ENCODE measurements at regions not wholly inside any gene's neighbourhood (a gene's known extent, or its start where the extent isn't known, plus 50 kb on each side); places are given as distances from the start of the nearest gene placed in this dataset.
"Not testable (repeated sequence)": the region's sequence is repeated elsewhere in the genome, so short reads cannot be mapped to it uniquely, and the experiment has no call there.

DNA sequence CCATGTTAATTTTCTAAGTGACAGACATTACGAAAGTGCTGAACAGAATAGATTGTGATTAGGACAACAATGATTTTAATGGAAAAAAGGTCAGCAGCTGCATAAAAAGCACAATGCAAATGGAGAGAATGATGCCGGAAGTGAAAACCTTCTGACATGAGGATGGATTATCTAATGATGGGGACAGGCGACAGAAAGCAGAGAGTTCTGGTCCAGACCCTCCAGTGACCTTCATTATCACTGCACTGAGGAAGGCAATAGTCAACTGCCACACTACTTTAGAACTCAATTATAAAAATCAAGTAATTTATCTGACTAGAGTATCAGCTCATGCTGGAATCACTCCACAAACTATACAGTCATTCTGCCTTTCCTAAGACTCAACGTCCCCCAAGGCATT, 746.1 kb upstream of the EPHA5 start:
- TF ChIP-seq, protein P1, sequence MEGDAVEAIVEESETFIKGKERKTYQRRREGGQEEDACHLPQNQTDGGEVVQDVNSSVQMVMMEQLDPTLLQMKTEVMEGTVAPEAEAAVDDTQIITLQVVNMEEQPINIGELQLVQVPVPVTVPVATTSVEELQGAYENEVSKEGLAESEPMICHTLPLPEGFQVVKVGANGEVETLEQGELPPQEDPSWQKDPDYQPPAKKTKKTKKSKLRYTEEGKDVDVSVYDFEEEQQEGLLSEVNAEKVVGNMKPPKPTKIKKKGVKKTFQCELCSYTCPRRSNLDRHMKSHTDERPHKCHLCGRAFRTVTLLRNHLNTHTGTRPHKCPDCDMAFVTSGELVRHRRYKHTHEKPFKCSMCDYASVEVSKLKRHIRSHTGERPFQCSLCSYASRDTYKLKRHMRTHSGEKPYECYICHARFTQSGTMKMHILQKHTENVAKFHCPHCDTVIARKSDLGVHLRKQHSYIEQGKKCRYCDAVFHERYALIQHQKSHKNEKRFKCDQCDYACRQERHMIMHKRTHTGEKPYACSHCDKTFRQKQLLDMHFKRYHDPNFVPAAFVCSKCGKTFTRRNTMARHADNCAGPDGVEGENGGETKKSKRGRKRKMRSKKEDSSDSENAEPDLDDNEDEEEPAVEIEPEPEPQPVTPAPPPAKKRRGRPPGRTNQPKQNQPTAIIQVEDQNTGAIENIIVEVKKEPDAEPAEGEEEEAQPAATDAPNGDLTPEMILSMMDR (IDR thresholded peaks at IDR 0.05; ENCODE audit: borderline replicate concordance, insufficient read depth, low read depth, low read length): no peak
- no peak overlapping the region for H3K4me3 ChIP-seq (ENCODE audit: low read depth, low read length)

DNA sequence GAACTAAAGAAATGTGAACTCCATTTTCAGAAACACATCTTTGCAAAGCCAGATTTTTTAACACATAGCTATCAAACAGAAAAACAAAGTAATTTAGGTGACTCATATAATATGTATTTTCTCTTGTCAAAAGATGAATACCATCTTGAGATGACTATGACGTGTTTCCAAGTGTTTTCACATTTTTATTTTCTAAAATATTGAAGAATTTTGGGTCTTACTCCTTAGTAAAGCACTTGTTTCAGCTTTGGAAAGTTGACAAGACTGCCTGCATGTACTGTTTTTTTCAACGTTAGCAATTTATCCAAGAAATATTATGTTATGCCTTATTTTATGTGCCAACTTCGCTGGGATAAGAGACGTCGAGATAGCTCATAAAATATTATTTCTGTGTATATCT, 733.9 kb upstream of the EPHA5 start:
- H3K4me3 ChIP-seq (ENCODE audit: low read depth, low read length): no peak overlapping the region
- TF ChIP-seq, protein P1 (IDR thresholded peaks at IDR 0.05; ENCODE audit: borderline replicate concordance, insufficient read depth, low read depth, low read length): no peak

- H3K4me3 ChIP-seq (ENCODE audit: low read depth, low read length): no peak overlapping the region
- TF ChIP-seq, protein P1 (IDR thresholded peaks at IDR 0.05; ENCODE audit: borderline replicate concordance, insufficient read depth, low read depth, low read length): no peak
These were observed 706.6 kb upstream of the EPHA5 start for GRCh38 chr4:66376921-66377320.

- TF ChIP-seq, protein P1 (IDR thresholded peaks at IDR 0.05; ENCODE audit: borderline replicate concordance, insufficient read depth, low read depth, low read length): no peak
- no peak overlapping the region for H3K4me3 ChIP-seq (ENCODE audit: low read depth, low read length)
These were observed 706.1 kb upstream of the EPHA5 start for GRCh38 chr4:66376396-66376795.

GRCh38 chr4:66373268-66373667, 703.0 kb upstream of the EPHA5 start:
- TF ChIP-seq, protein P1 (IDR thresholded peaks at IDR 0.05; ENCODE audit: borderline replicate concordance, insufficient read depth, low read depth, low read length): no peak
- H3K4me3 ChIP-seq (ENCODE audit: low read depth, low read length): no peak overlapping the region

DNA sequence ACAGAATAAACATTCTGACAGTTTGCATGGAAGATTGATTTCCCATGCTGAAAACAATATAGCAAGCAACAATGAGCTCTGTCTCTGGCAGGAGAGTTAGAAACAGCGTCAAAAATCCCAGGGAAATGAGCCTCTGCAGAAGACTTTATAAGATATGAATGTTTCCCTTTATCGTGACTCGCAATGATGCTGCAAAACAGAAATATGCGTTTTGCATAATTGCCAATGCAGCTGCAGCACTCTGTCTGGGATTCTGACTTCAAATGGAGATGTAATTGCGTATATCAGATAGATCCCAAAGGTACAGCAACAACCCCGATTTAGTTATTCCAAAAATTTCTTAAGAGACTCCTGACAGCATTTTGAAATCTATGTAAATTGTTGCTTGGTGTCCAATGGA, 702.4 kb upstream of the EPHA5 start:
- TF ChIP-seq, protein P1 (IDR thresholded peaks at IDR 0.05; ENCODE audit: borderline replicate concordance, insufficient read depth, low read depth, low read length): no peak
- H3K4me3 ChIP-seq (ENCODE audit: low read depth, low read length): no peak overlapping the region

DNA sequence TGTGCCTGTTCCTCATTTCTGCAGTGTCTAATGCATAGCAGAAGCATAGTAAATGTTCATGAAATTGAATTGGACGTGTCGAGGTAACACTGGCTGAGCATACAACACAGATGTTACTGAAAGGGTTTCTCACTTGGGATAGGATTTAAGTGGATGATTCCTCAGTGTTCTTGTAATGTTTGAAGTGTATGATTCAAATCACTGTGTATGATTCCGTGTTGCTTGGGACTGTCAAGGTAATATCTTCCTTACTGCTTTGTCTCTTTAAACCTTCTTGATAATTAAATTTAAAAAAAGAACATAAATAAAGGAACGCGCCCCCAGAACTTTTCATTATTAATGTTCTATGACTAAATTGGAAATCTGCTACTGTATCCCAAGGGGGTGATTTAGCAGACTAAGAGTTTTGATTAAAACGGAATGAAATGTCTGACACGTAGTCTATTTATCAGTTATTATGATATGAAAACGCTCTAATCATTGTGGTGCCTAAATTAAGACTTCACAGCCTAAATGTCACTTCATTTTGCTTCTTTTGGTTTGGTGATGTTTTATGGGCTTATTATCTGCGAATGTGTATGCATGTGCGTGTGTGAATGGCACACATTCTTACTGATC, 696.9 kb upstream of the EPHA5 start:
- no peak overlapping the region for H3K4me3 ChIP-seq (ENCODE audit: low read depth, low read length)
- TF ChIP-seq, protein P1 (IDR thresholded peaks at IDR 0.05; ENCODE audit: borderline replicate concordance, insufficient read depth, low read depth, low read length): no peak

GRCh38 chr4:66360395-66360794, 690.1 kb upstream of the EPHA5 start:
- H3K4me3 ChIP-seq (ENCODE audit: low read depth, low read length): not testable (repeated sequence)
